Caco-2 (cell line): ENCODE measurements at regions not wholly inside any gene's neighbourhood (a gene's known extent, or its start where the extent isn't known, plus 50 kb on each side); places are given as distances from the start of the nearest gene placed in this dataset.
"Not testable (repeated sequence)": the region's sequence is repeated elsewhere in the genome, so short reads cannot be mapped to it uniquely, and the experiment has no call there.

ENCODE experiments used
- BruUV-seq: library from RNA; stranded (reverse); fragments of 400-500 nt; replicated peaks from 2 replicates; lab custom pipeline; 2021; lab: Mats Ljungman, UMichigan
- CTCF ChIA-PET: fragments of 300-600 bp; sonication (Branson Sonifier 250); formaldehyde crosslinking; loops from one replicate; lab custom pipeline; 2022; ENCODE audit warnings: antibody characterized with exemption; lab: Charles Lee
- POLR2A ChIA-PET: fragments of 300-600 bp; sonication (Branson Sonifier 250); formaldehyde crosslinking; loops from one replicate; lab custom pipeline; 2022; ENCODE audit warnings: antibody characterized with exemption; lab: Charles Lee
- DNase-seq, 2 experiments: peaks; one replicate each; pipeline versions ENCODE4 v3.0.0 to v3.0.0-alpha.2; 2020 to 2022
- H3K27me3 ChIP-seq: replicated peaks from 2 replicates; pipeline ENCODE4 v1.6.0; 2011; ENCODE audit warnings: low read length; ENCODE audit not compliant: control insufficient read depth, insufficient read depth
- H3K36me3 ChIP-seq: 2 replicates; pipeline ENCODE4 v1.5.1; 2011; ENCODE audit warnings: low read length; ENCODE audit not compliant: control insufficient read depth, insufficient read depth
- H3K4me1 ChIP-seq: fragments of 250-450 bp; sonication (Bioruptor Pico); 2 replicates; pipeline ENCODE4 v1.5.1; 2020; ENCODE audit warnings: mild to moderate bottlenecking
- H3K4me3 ChIP-seq: 2 replicates; pipeline ENCODE4 v1.5.1; 2011; ENCODE audit warnings: low read depth, mild to moderate bottlenecking, control low read depth, low read length
- H3K9me3 ChIP-seq: fragments of 250-450 bp; sonication (Bioruptor Pico); 2 replicates; pipeline ENCODE4 v1.5.1; 2020; ENCODE audit warnings: mild to moderate bottlenecking, moderate library complexity
- H3K27ac Mint-ChIP-seq: one replicate; pipeline ENCODE4 v1.8.0; 2022; ENCODE audit warnings: mixed read lengths; ENCODE audit not compliant: unreplicated experiment
- H3K27me3 Mint-ChIP-seq: one replicate; pipeline ENCODE4 v1.8.0; 2022; ENCODE audit warnings: mixed read lengths; ENCODE audit not compliant: insufficient read depth, unreplicated experiment
- H3K36me3 Mint-ChIP-seq: one replicate; pipeline ENCODE4 v1.8.0; 2022; ENCODE audit warnings: mild to moderate bottlenecking, mixed read lengths; ENCODE audit not compliant: insufficient read depth, unreplicated experiment
- H3K4me1 Mint-ChIP-seq: one replicate; pipeline ENCODE4 v1.8.0; 2022; ENCODE audit warnings: low read depth, mixed read lengths; ENCODE audit not compliant: unreplicated experiment
- H3K4me3 Mint-ChIP-seq: one replicate; pipeline ENCODE4 v1.8.0; 2022; ENCODE audit warnings: mild to moderate bottlenecking, moderate library complexity, mixed read lengths; ENCODE audit not compliant: unreplicated experiment
- H3K9me3 Mint-ChIP-seq: one replicate; pipeline ENCODE4 v1.8.0; 2022; ENCODE audit warnings: mixed read lengths; ENCODE audit not compliant: unreplicated experiment
- CTCF ChIP-seq, 2 experiments: fragments of 200-600 bp in 1 of 2; IDR thresholded peaks; 1 replicate in 1 of 2; 2 replicates in 1 of 2; pipeline versions ENCODE4 v1.5.1 to v1.8.0; 2011 to 2022; ENCODE audit warnings: antibody characterized with exemption in 1 of 2, control low read depth in 1 of 2, inconsistent platforms in 1 of 2, low read depth in 1 of 2, low read length in 1 of 2, mild to moderate bottlenecking in 1 of 2, moderate library complexity in 1 of 2; ENCODE audit not compliant: insufficient read depth in 1 of 2, severe bottlenecking in 1 of 2, unreplicated experiment in 1 of 2
- intact Hi-C: fragments of 100-400 bp; cut with micrococcal nuclease; formaldehyde crosslinking; loops from one replicate; pipeline ENCODE4 v1.10.0; 2022; ENCODE audit not compliant: unreplicated experiment

GRCh38 chr17:16861152-16861551, 110.8 kb downstream of the TNFRSF13B start:
- H3K4me1 ChIP-seq, H3K27me3 ChIP-seq, intact Hi-C loops, H3K27me3 Mint-ChIP-seq, H3K36me3 ChIP-seq, H3K27ac Mint-ChIP-seq, CTCF ChIA-PET, H3K4me3 Mint-ChIP-seq, H3K36me3 Mint-ChIP-seq, H3K4me1 Mint-ChIP-seq, BruUV-seq, H3K9me3 Mint-ChIP-seq, H3K4me3 ChIP-seq, H3K9me3 ChIP-seq, POLR2A ChIA-PET: not testable (repeated sequence)
- peak; percentile 47 to 68 for DNase-seq
- peak in 1 of 2 experiments; percentile 9 for TF ChIP-seq CTCF (IDR thresholded peaks at IDR 0.05; ENCODE audit: insufficient read depth in 1 of 2, low read depth in 1 of 2, low read length in 1 of 2, severe bottlenecking in 1 of 2, unreplicated experiment in 1 of 2)

DNA sequence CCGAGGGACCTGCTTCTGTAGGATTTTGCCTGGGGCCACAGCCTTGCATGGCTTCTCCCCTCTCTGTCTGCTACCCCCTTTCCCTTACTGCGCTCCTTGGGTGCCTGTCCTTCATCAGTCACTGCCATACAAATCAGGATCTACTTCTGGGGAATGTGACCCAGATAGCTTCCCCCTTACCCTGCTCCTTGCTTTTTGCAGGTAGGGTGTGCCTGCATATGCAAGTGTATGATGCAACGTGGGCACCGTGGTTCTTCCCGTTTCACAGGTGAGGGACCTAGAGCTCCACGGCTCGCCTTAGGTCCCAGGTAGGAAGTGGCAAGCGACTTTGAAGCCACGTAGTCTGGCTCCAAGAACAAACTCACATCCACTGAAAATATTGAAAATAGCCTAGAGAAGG, 111.5 kb downstream of the TNFRSF13B start:
- H3K27me3 Mint-ChIP-seq, H3K4me3 ChIP-seq, H3K4me1 ChIP-seq, intact Hi-C loops, H3K36me3 ChIP-seq, H3K27ac Mint-ChIP-seq, POLR2A ChIA-PET, BruUV-seq, H3K27me3 ChIP-seq, DNase-seq, H3K36me3 Mint-ChIP-seq, H3K9me3 Mint-ChIP-seq, H3K4me3 Mint-ChIP-seq, CTCF ChIA-PET, H3K4me1 Mint-ChIP-seq, H3K9me3 ChIP-seq: not testable (repeated sequence)

GRCh38 chr17:16859515-16859914, 112.4 kb downstream of the TNFRSF13B start:
- CTCF ChIA-PET, H3K9me3 Mint-ChIP-seq, H3K27ac Mint-ChIP-seq, POLR2A ChIA-PET, DNase-seq, H3K27me3 Mint-ChIP-seq, H3K4me1 Mint-ChIP-seq, H3K9me3 ChIP-seq, intact Hi-C loops, H3K36me3 ChIP-seq, H3K4me3 Mint-ChIP-seq, BruUV-seq, H3K4me1 ChIP-seq, H3K27me3 ChIP-seq, H3K4me3 ChIP-seq, H3K36me3 Mint-ChIP-seq: not testable (repeated sequence)

GRCh38 chr17:16857746-16858145, 114.2 kb downstream of the TNFRSF13B start:
- H3K4me3 ChIP-seq, intact Hi-C loops, H3K27ac Mint-ChIP-seq, H3K4me1 ChIP-seq, H3K4me3 Mint-ChIP-seq, H3K27me3 Mint-ChIP-seq, H3K27me3 ChIP-seq, H3K9me3 ChIP-seq, H3K4me1 Mint-ChIP-seq, CTCF ChIA-PET, H3K36me3 Mint-ChIP-seq, H3K36me3 ChIP-seq, BruUV-seq, POLR2A ChIA-PET, H3K9me3 Mint-ChIP-seq: not testable (repeated sequence)
- peak in 1 of 2 experiments; percentile 18 for DNase-seq

- H3K36me3 Mint-ChIP-seq, H3K36me3 ChIP-seq, CTCF ChIA-PET, H3K4me3 Mint-ChIP-seq, H3K27me3 ChIP-seq, H3K4me1 ChIP-seq, BruUV-seq, H3K27ac Mint-ChIP-seq, H3K4me1 Mint-ChIP-seq, H3K27me3 Mint-ChIP-seq, intact Hi-C loops, POLR2A ChIA-PET, H3K4me3 ChIP-seq, H3K9me3 ChIP-seq, H3K9me3 Mint-ChIP-seq: not testable (repeated sequence)
- peak in 1 of 2 experiments; percentile 26 for DNase-seq
Observed at GRCh38 chr17:16856846-16857245, 115.1 kb downstream of the TNFRSF13B start.

GRCh38 chr17:16856171-16856570, 115.7 kb downstream of the TNFRSF13B start:
- H3K27me3 ChIP-seq, POLR2A ChIA-PET, H3K27me3 Mint-ChIP-seq, H3K36me3 Mint-ChIP-seq, H3K36me3 ChIP-seq, CTCF ChIA-PET, H3K27ac Mint-ChIP-seq, H3K4me1 Mint-ChIP-seq, H3K4me3 Mint-ChIP-seq, H3K9me3 ChIP-seq, H3K4me1 ChIP-seq, BruUV-seq, H3K9me3 Mint-ChIP-seq, intact Hi-C loops, H3K4me3 ChIP-seq: not testable (repeated sequence)
- peak in 1 of 2 experiments; percentile 30 for DNase-seq
